Astrocyte (in vitro differentiated cells and primary cell): ENCODE measurements at regions not wholly inside any gene's neighbourhood (a gene's known extent, or its start where the extent isn't known, plus 50 kb on each side); places are given as distances from the start of the nearest gene placed in this dataset.

Source experiments
- DNase-seq: peaks from one replicate; pipeline ENCODE4 v3.0.0-alpha.2; 2010; ENCODE audit warnings: low read depth
- FAIRE-seq: peaks from 2 replicates; lab custom pipeline; 2011; peaks lifted over from hg19 to GRCh38; lab: Jason Lieb, UNC
- H2AFZ ChIP-seq: 2 replicates; pipeline ENCODE4 v1.6.0; 2012; ENCODE audit warnings: low read depth, low read length, inconsistent platforms
- H3K27ac ChIP-seq: 2 replicates; pipeline ENCODE4 v1.5.1; 2011; ENCODE audit warnings: low read depth, low read length, inconsistent platforms
- H3K27me3 ChIP-seq: 2 replicates; pipeline ENCODE4 v1.6.0; 2011; ENCODE audit warnings: low read length, inconsistent platforms; ENCODE audit not compliant: insufficient read depth
- H3K36me3 ChIP-seq: 2 replicates; pipeline ENCODE4 v1.5.1; 2011; ENCODE audit warnings: low read length, inconsistent platforms; ENCODE audit not compliant: insufficient read depth
- H3K4me1 ChIP-seq: 2 replicates; pipeline ENCODE4 v1.5.1; 2011; ENCODE audit warnings: low read length, inconsistent platforms; ENCODE audit not compliant: insufficient read depth
- H3K4me2 ChIP-seq: 2 replicates; pipeline ENCODE4 v1.6.0; 2012; ENCODE audit warnings: low read length, inconsistent platforms
- H3K4me3 ChIP-seq: 2 replicates; pipeline ENCODE4 v1.5.1; 2011; ENCODE audit warnings: low read depth, mild to moderate bottlenecking, low read length, inconsistent platforms; ENCODE audit not compliant: insufficient read depth
- H3K79me2 ChIP-seq: 2 replicates; pipeline ENCODE4 v1.6.0; 2012; ENCODE audit warnings: mild to moderate bottlenecking, low read length, inconsistent platforms; ENCODE audit not compliant: insufficient read depth
- H3K9ac ChIP-seq: 2 replicates; pipeline ENCODE4 v1.6.0; 2012; ENCODE audit warnings: mild to moderate bottlenecking, low read length, inconsistent platforms
- H3K9me3 ChIP-seq: 2 replicates; pipeline ENCODE4 v1.5.1; 2012; ENCODE audit warnings: low read depth, mild to moderate bottlenecking, low read length, inconsistent platforms; ENCODE audit not compliant: insufficient read depth
- H4K20me1 ChIP-seq: 2 replicates; pipeline ENCODE4 v1.6.0; 2012; ENCODE audit warnings: low read length, inconsistent platforms; ENCODE audit not compliant: insufficient read depth
- H3K27ac Mint-ChIP-seq: one replicate; pipeline ENCODE4 v1.8.0; 2021; ENCODE audit warnings: mild to moderate bottlenecking, mixed read lengths; ENCODE audit not compliant: unreplicated experiment
- H3K27me3 Mint-ChIP-seq: one replicate; pipeline ENCODE4 v1.8.0; 2021; ENCODE audit warnings: low read depth, mixed read lengths; ENCODE audit not compliant: unreplicated experiment
- H3K36me3 Mint-ChIP-seq: one replicate; pipeline ENCODE4 v1.8.0; 2021; ENCODE audit warnings: low read depth, mixed read lengths; ENCODE audit not compliant: unreplicated experiment
- H3K4me1 Mint-ChIP-seq: one replicate; pipeline ENCODE4 v1.8.0; 2021; ENCODE audit warnings: low read depth, mixed read lengths; ENCODE audit not compliant: unreplicated experiment
- H3K4me3 Mint-ChIP-seq: one replicate; pipeline ENCODE4 v1.8.0; 2021; ENCODE audit warnings: mild to moderate bottlenecking, moderate library complexity, mixed read lengths; ENCODE audit not compliant: unreplicated experiment
- H3K9me3 Mint-ChIP-seq: one replicate; pipeline ENCODE4 v1.8.0; 2021; ENCODE audit warnings: mild to moderate bottlenecking, mixed read lengths; ENCODE audit not compliant: unreplicated experiment
- EZH2 ChIP-seq: IDR thresholded peaks from 2 replicates; pipeline ENCODE4 v1.6.1; 2012; ENCODE audit warnings: mild to moderate bottlenecking, low read length, inconsistent platforms; ENCODE audit not compliant: insufficient read depth
- TF ChIP-seq, protein P1 (sequence below): IDR thresholded peaks from 2 replicates; pipeline ENCODE4 v1.5.1; 2011; ENCODE audit warnings: low read depth, mild to moderate bottlenecking, inconsistent platforms, low read length, moderate library complexity; ENCODE audit not compliant: insufficient read depth

DNA sequence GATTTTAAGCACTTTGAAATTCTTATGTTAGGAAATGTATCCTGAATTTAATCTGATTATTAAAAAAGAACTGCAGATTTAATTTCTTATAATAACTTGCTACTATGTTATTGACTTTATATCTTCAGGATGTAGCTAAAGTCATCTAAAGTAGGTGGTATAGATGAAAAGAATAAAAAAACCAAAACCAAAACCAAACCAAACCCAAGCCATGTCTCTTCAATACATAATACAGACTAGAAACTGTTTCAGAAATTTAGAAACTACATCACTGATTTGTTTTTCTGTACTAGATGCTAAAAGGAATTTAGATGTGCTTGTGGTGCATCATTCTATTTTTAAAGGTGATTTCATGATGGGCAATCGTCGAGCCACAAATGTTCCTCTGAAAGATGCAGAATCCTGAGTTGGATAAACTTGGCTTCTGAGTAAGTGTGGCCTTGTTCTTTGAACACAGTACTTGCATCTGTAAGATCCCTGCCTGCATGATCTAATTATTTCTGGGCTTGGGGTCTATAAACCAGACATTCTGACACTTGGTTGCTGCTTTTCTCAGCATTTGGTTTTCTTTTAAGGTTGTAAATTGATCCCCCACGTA is 287.1 kb upstream of the SUCLG2 start:
- H3K9me3 Mint-ChIP-seq = no peaks in the 10 kb centered on the region
- H3K27ac ChIP-seq = no peak overlapping the region
- no peaks in the 10 kb centered on the region for H3K27me3 Mint-ChIP-seq
- no peaks in the 10 kb centered on the region for H3K9me3 ChIP-seq
- no peaks in the 10 kb centered on the region for H3K36me3 Mint-ChIP-seq
- H3K79me2 ChIP-seq = no peaks in the 10 kb centered on the region
- no peak overlapping the region for H3K4me3 ChIP-seq
- no peak for DNase-seq
- FAIRE-seq = no peak
- no peak for TF ChIP-seq EZH2
- TF ChIP-seq, protein P1, sequence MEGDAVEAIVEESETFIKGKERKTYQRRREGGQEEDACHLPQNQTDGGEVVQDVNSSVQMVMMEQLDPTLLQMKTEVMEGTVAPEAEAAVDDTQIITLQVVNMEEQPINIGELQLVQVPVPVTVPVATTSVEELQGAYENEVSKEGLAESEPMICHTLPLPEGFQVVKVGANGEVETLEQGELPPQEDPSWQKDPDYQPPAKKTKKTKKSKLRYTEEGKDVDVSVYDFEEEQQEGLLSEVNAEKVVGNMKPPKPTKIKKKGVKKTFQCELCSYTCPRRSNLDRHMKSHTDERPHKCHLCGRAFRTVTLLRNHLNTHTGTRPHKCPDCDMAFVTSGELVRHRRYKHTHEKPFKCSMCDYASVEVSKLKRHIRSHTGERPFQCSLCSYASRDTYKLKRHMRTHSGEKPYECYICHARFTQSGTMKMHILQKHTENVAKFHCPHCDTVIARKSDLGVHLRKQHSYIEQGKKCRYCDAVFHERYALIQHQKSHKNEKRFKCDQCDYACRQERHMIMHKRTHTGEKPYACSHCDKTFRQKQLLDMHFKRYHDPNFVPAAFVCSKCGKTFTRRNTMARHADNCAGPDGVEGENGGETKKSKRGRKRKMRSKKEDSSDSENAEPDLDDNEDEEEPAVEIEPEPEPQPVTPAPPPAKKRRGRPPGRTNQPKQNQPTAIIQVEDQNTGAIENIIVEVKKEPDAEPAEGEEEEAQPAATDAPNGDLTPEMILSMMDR = no peak
- no peaks in the 10 kb centered on the region for H4K20me1 ChIP-seq
- H3K4me2 ChIP-seq = no peak overlapping the region
- H2AFZ ChIP-seq = no peak overlapping the region
- peaks cover 7% of the 10 kb centered on the region for H3K4me1 Mint-ChIP-seq
- H3K27me3 ChIP-seq = no peaks in the 10 kb centered on the region
- H3K36me3 ChIP-seq = no peaks in the 10 kb centered on the region
- no peak overlapping the region for H3K27ac Mint-ChIP-seq
- no peak overlapping the region for H3K9ac ChIP-seq
- no peaks in the 10 kb centered on the region for H3K4me1 ChIP-seq
- no peak overlapping the region for H3K4me3 Mint-ChIP-seq

DNA sequence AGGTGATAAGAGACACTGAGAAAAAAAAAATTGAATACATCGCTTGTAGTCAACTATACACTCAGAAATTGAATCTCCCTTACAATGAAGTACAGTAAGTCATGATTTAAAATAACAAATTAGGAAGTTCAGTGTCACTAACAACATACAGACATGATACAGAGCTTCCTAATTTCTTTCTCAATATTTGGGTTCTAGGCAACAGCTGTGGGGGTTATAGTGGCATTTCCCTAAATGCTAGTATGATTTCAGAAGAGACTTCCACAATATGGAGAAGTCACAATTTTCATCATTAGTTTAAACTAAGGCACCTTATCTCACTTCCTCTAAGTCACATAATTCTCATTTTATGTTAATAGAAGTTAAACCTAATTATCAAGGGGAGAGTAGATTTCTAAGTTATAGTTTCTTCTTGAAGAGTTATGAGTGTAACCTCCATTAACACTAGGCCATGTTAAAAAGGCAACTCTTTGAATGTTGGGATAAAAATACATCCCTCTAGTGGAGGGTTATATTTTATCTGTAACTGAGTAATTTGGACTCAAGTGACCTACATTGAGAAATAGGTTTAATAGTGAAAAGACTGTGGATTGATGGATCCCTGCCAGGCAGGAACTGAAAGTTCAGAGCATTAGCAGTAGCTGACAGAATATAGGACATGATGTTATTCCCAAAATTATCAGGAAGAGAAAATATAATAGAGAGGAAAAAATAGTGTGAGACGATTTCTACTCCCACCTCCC is 286.0 kb upstream of the SUCLG2 start:
- H3K4me1 Mint-ChIP-seq = no peaks in the 10 kb centered on the region
- H3K9me3 Mint-ChIP-seq = no peaks in the 10 kb centered on the region
- H3K4me3 ChIP-seq = no peak overlapping the region
- H3K79me2 ChIP-seq = no peaks in the 10 kb centered on the region
- H3K4me3 Mint-ChIP-seq = no peak overlapping the region
- no peak overlapping the region for H2AFZ ChIP-seq
- no peaks in the 10 kb centered on the region for H3K27me3 ChIP-seq
- H3K27ac ChIP-seq = no peak overlapping the region
- H3K9me3 ChIP-seq = no peaks in the 10 kb centered on the region
- no peak for DNase-seq
- no peak overlapping the region for H3K9ac ChIP-seq
- no peaks in the 10 kb centered on the region for H4K20me1 ChIP-seq
- H3K27ac Mint-ChIP-seq = no peak overlapping the region
- no peaks in the 10 kb centered on the region for H3K27me3 Mint-ChIP-seq
- H3K4me2 ChIP-seq = no peak overlapping the region
- H3K36me3 ChIP-seq = no peaks in the 10 kb centered on the region
- no peaks in the 10 kb centered on the region for H3K36me3 Mint-ChIP-seq
- FAIRE-seq = no peak
- no peak for TF ChIP-seq EZH2
- TF ChIP-seq, protein P1 = no peak
- H3K4me1 ChIP-seq = no peaks in the 10 kb centered on the region
